Large intestine (tissue), 3 donors: ENCODE measurements at regions not wholly inside any gene's neighbourhood (a gene's known extent, or its start where the extent isn't known, plus 50 kb on each side); places are given as distances from the start of the nearest gene placed in this dataset.

Source experiments
- DNase-seq, 2 donors: peaks; one replicate each; pipeline versions ENCODE4 v3.0.0 to v3.0.0-alpha.2; 2013
- H3K27ac ChIP-seq: one replicate; pipeline ENCODE4 v1.5.1; 2013; ENCODE audit warnings: low read length
- H3K27me3 ChIP-seq: 2 replicates; pipeline ENCODE4 v1.6.1; 2013; ENCODE audit warnings: low read length; ENCODE audit not compliant: control insufficient read depth, insufficient read depth
- H3K36me3 ChIP-seq: 2 replicates; pipeline ENCODE4 v1.6.1; 2013; ENCODE audit warnings: low read length; ENCODE audit not compliant: control insufficient read depth, insufficient read depth
- H3K4me1 ChIP-seq: one replicate; pipeline ENCODE4 v1.6.1; 2013; ENCODE audit warnings: low read length; ENCODE audit not compliant: control insufficient read depth, insufficient read depth
- H3K4me3 ChIP-seq: one replicate; pipeline ENCODE4 v1.5.1; 2013; ENCODE audit warnings: low read length
- H3K9me3 ChIP-seq: one replicate; pipeline ENCODE4 v1.6.1; 2013; ENCODE audit warnings: mild to moderate bottlenecking, low read depth, low read length, moderate library complexity; ENCODE audit not compliant: control insufficient read depth
- WGBS: methylation state at CpG from one replicate; pipeline ENCODE4 v1.1.5; 2013; ENCODE audit warnings: low lambda C conversion rate; ENCODE audit not compliant: insufficient coverage; 5-methylcytosine and 5-hydroxymethylcytosine counted together

DNA sequence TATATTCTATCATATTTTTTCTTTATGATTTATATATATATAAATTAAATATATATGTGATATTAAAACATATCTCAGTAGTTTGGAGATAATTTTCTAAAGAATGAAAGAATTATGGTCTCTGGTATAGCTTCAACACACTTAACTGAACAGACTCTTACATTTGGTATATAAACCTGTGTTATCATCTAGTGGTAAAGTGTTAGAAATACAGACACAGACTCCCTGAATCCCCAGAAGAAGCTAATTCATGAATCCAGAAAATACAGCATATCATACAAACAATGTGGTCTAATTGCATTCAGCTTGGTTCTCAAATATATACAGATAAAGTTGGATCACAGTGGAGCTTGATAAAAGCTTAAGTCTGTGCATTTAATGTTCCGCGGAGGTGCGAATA is 1100.4 kb downstream of the ROBO2 start:
- H3K36me3 ChIP-seq: no peaks in the 10 kb centered on the region
- no peaks in the 10 kb centered on the region for H3K4me1 ChIP-seq
- H3K27ac ChIP-seq: no peak overlapping the region
- DNase-seq: no peak
- H3K27me3 ChIP-seq: no peaks in the 10 kb centered on the region
- H3K4me3 ChIP-seq: no peak overlapping the region
- H3K9me3 ChIP-seq: no peaks in the 10 kb centered on the region
- WGBS: 94% methylated on average over 3 of the region's 3 CpGs

DNA sequence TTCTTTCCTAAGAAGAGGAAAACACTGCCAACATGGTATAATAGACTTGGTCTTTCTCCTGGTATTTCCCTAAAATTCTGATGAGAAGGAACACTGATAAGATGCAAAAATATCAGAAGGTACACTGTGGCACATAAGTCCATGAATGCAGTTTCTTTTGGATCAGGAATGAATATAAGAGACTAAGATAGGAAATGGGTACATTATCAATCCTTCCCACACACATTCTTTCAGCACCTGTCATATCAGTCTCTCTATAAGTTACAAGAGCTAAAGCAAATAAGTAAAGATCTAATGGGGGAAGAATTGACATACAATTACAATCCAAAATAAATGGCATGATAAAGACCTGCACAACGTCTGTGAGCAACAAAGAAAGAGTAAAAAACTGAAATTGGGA is 1101.0 kb downstream of the ROBO2 start:
- Histone ChIP-seq H3K9me3 (no peaks in the 10 kb centered on the region), H3K4me3 (no peak overlapping the region), H3K36me3 (no peaks in the 10 kb centered on the region), H3K27ac (no peak overlapping the region), H3K4me1 (no peaks in the 10 kb centered on the region), H3K27me3 (no peaks in the 10 kb centered on the region)
- 67% methylated on average over 1 of the region's 1 CpG for WGBS
- no peak for DNase-seq

DNA sequence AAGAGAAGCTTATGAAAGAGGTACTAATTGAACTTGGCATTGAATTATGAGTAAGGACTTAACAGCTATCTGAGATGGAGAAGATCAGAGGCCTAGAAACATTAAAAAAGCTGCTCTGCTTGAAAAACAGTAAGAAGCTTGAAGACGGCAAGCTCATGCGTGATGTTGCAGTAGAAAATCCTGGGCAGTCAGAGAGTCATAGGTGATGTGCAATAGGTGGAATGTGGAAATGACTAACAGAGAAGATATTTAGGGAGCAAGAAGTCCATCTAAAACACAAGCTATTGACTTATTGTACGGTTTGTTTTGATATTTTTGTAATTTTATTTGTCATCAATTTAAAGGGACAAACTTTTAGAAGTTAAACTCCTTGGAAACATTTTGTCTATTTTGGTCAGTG is 1101.4 kb downstream of the ROBO2 start:
- H3K36me3 ChIP-seq: no peaks in the 10 kb centered on the region
- WGBS: 100% methylated on average over 1 of the region's 3 CpGs

DNA sequence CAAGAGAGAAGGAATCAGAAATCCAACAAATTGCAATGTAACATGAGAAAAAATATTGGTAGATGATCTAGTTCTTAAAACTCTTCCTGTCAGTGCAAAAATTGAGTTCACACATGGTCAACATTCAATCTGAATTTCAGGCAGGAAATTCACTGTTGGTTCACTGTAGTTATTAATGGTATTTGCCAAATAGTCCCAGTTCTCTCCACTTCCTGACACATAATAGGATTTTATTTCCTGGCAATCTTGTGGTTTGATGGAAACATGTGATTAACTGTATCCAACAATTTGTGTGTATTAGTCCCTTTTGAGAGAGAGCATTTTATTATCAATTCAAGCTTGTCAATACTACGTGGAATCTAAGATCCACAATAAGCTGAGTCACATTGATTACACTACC is 1103.1 kb downstream of the ROBO2 start:
- 100% methylated on average over 1 of the region's 1 CpG for WGBS
- DNase-seq: no peak
- Histone ChIP-seq H3K27me3 (no peaks in the 10 kb centered on the region), H3K4me3 (no peak overlapping the region), H3K4me1 (no peaks in the 10 kb centered on the region), H3K36me3 (no peaks in the 10 kb centered on the region), H3K9me3 (no peaks in the 10 kb centered on the region), H3K27ac (no peak overlapping the region)

More for the DNA sequence above, 1101.4 kb downstream of the ROBO2 start:
- H3K27ac ChIP-seq: no peak overlapping the region
- no peak for DNase-seq
- no peaks in the 10 kb centered on the region for H3K4me1 ChIP-seq
- H3K27me3 ChIP-seq: no peaks in the 10 kb centered on the region
- H3K9me3 ChIP-seq: no peaks in the 10 kb centered on the region
- no peak overlapping the region for H3K4me3 ChIP-seq

DNA sequence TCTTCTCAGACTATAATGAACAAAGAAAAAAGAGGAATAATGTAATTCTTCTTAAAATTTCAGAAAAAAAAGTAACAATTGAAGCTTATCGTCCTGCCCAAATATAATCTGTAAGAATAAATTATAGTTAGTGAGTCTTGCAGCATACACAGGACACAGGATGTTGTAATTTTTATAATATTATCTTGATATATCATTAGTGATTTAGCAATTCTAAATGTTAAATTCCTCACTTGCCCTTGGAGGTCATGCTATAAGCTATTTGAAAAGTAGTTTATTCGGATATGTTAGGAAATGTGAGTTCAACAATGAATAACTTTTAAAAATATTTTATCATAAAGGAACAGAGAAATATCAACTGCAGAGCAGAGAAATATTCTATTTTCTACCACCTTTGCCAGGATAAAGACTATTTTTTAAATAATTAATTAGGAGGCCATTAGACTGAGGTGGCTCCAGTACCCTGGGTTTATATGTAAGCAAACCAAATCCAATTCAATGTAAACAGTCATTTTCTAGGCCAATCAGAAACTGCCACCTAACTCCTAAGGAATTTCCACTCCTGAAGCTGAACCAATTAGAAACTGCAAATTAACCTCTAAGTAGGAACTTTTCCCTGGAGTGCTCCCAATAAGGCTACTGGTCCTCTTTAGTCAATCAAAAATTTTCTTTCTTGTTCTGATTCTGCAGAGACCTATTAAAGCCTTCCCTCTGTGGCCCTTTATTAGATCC is 1109.3 kb downstream of the ROBO2 start:
- DNase-seq: no peak
- Histone ChIP-seq H3K27me3 (no peaks in the 10 kb centered on the region), H3K4me1 (no peaks in the 10 kb centered on the region), H3K9me3 (no peaks in the 10 kb centered on the region), H3K27ac (no peak overlapping the region), H3K4me3 (no peak overlapping the region), H3K36me3 (no peaks in the 10 kb centered on the region)
- 90% methylated on average over 2 of the region's 2 CpGs for WGBS

DNA sequence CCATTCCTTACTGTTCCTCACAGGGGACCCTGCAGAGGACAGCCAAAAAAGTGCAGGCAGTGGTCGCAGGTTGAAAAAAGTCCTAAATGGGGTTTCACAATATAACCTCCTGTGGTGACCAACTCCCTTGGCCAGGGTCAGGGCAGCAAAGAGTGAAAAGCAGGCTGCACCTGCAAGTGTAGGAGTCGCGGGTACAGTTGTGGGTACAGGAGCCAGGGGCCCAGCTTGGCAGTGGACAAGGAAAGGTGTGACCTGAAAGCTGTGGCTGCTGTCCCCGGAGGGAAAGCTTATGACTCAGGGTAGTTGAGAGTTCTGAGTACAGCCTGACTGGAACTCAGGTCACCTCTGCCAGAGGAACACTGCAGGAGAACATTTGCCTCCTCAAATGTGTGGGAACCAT is 1114.1 kb downstream of the ROBO2 start:
- DNase-seq: no peak
- H3K36me3 ChIP-seq: no peaks in the 10 kb centered on the region
- H3K27ac ChIP-seq: no peak overlapping the region
- H3K4me3 ChIP-seq: no peak overlapping the region
- H3K27me3 ChIP-seq: no peaks in the 10 kb centered on the region
- no peaks in the 10 kb centered on the region for H3K9me3 ChIP-seq
- no CpG with 5 or more reads among the region's 4 CpGs for WGBS
- H3K4me1 ChIP-seq: no peaks in the 10 kb centered on the region

DNA sequence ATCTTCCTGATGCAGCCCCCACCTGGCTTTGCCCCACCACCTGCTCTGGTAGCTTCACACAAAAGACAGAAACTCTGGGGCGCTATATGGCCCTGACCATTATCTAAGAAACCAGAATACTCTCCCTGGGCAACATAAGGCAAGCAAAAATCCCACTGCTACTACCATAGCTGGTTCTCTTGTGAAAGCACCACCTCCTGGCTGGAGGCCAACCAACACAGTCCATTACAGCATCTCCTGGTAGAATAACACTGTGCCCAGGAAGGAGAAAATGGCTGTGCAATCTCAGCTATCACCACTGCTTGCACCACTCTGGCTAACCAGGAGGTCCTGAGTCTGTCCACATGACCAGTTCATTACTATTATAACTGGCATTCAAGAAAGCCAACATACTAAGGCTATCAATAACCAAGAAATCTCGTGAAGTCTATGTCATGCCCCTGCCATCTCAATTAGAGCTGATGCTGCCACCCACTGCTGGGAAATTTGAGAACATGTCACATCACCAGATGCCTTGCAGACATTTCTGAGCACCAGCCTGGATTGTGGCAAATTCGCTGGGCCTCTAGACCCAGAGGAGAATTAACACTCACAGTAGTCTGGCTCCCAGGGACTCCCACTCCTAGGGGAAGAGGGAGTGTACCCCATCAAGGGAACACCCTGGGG is 1114.8 kb downstream of the ROBO2 start:
- Histone ChIP-seq H3K27me3 (no peaks in the 10 kb centered on the region), H3K4me1 (no peaks in the 10 kb centered on the region), H3K9me3 (no peaks in the 10 kb centered on the region), H3K4me3 (no peak overlapping the region), H3K36me3 (no peaks in the 10 kb centered on the region), H3K27ac (no peak overlapping the region)
- DNase-seq: no peak
- no CpG with 5 or more reads among the region's 3 CpGs for WGBS

DNA sequence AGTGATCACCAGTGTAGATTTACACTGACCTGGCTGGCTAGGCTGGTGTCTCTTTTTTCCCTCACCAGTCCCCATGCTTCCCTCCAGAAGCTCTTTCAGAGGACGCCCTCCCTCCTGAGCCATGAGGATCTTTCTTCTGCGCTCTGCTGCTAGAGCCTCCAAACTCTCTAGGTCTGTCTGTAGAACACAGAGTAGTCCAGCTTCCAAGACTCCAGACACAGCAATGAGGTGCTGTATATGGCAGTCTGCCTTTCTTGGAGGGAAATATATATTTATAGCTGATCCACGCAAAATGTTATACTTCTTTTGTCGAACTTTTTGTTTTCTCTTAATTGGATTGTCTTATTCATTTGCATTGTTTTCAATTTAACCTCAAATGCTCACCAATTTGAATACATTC is 1121.8 kb downstream of the ROBO2 start:
- H3K27me3 ChIP-seq: no peaks in the 10 kb centered on the region
- no peaks in the 10 kb centered on the region for H3K9me3 ChIP-seq
- no peaks in the 10 kb centered on the region for H3K36me3 ChIP-seq
- no peak overlapping the region for H3K27ac ChIP-seq
- WGBS: 100% methylated on average over 2 of the region's 4 CpGs
- no peak overlapping the region for H3K4me3 ChIP-seq
- DNase-seq: no peak
- H3K4me1 ChIP-seq: no peaks in the 10 kb centered on the region

DNA sequence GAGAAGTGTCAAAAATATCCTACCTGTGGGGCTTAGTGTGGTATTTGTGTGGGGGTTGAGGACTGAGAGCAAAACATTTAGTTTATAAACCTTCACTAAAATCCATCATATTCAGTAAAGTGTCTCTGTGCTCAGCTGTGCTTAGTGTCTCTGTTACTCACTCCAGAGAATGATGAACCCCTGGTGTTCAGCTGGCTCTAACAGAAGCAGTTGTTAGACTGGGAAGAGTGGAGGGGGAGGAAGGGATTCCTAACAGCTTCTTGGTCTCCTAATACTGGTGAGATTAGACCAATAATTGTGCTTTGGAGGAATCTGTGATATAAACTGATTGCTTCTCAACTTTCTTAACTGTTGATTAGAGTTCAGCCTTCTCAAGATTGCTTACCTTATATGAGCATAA is 1123.5 kb downstream of the ROBO2 start:
- H3K4me3 ChIP-seq: no peak overlapping the region
- no peak overlapping the region for H3K27ac ChIP-seq
- no peaks in the 10 kb centered on the region for H3K9me3 ChIP-seq
- H3K4me1 ChIP-seq: no peaks in the 10 kb centered on the region
- H3K36me3 ChIP-seq: no peaks in the 10 kb centered on the region
- H3K27me3 ChIP-seq: no peaks in the 10 kb centered on the region
- no peak for DNase-seq

DNA sequence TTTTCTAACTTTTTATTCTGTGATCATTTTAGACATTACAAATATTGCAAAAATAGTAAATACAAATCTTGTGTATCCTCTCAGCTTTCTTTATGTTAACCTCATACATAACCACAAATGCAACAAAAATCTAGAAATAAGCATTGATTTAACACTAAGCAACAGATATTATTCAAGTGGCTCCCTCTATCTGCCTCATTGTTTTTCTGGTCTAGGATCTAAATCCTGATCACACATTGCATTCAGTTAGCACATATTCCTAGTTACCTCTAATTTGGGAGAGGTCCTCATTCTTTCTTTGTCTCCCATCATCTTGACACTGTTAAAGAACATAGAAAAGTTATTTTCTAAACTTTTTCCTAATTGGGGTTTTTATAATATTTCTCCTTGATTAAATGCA is 1126.0 kb downstream of the ROBO2 start:
- DNase-seq: no peak
- no peak overlapping the region for H3K27ac ChIP-seq

DNA sequence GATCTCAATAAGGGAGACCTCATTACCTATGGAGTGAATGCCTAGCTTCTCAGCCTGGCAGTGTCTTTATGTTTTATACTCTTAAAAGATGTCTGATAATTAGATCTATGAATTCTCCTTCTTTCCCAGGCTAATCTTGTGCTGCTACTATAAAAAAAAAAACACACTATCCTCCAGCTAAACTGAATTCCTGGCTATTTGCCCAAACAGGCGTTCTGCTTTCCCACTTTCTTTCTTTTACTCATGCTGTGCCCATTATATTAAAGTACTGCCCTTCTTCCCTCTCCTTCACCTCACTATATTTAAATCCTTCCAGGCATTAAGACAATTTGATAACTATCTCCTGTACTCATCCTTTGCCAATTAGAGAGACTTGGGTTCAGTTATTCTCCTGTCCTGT is 1134.9 kb downstream of the ROBO2 start:
- H3K4me3 ChIP-seq: no peak overlapping the region
- WGBS: 78% methylated on average over 1 of the region's 1 CpG
- H3K36me3 ChIP-seq: no peaks in the 10 kb centered on the region
- no peaks in the 10 kb centered on the region for H3K4me1 ChIP-seq
- no peak for DNase-seq
- H3K27me3 ChIP-seq: no peaks in the 10 kb centered on the region
- no peak overlapping the region for H3K27ac ChIP-seq
- no peaks in the 10 kb centered on the region for H3K9me3 ChIP-seq

More for the DNA sequence above, 1126.0 kb downstream of the ROBO2 start:
- Histone ChIP-seq H3K36me3 (no peaks in the 10 kb centered on the region), H3K9me3 (no peaks in the 10 kb centered on the region), H3K4me1 (no peaks in the 10 kb centered on the region), H3K4me3 (no peak overlapping the region), H3K27me3 (no peaks in the 10 kb centered on the region)
